Omental fat pad (tissue), 3 donors: ENCODE measurements at regions not wholly inside any gene's neighbourhood (a gene's known extent, or its start where the extent isn't known, plus 50 kb on each side); places are given as distances from the start of the nearest gene placed in this dataset.

Source experiments
- ATAC-seq: fragments of 150-250 bp; one replicate; pipeline ENCODE4 v1.9.1; 2016; ENCODE audit warnings: mild to moderate bottlenecking, moderate library complexity; ENCODE audit not compliant: low FRiP score
- DNase-seq: peaks from one replicate; pipeline ENCODE4 v3.0.0-alpha.2; 2019; ENCODE audit warnings: low spot score
- TF ChIP-seq, protein P1 (sequence below), 3 donors: fragments of 450-650 bp; IDR thresholded peaks; one replicate each; pipeline ENCODE4 v1.5.1; 2016 to 2017; ENCODE audit warnings: antibody characterized with exemption in 3 of 3, mild to moderate bottlenecking in 3 of 3, moderate library complexity in 2 of 3

DNA sequence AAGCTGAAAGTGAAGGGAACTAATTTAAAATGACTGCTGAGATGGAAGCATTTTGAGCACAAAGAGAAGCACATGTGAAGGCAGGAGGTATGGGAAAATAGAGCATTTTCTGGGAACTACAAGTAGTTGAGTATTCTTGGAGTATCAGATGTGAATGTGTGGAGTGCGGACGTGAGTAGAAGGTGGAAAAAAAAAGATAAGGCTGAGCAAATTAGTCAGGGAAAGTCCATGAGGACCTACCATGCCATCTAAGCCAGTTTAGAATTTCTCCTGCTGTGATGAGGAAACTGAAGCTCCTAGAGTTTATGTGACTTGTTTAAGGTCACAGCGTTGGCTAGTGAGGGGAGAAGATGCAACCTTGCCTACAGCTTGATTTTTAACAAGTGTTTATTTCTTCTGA, 578.1 kb upstream of the MIR17HG start:
- DNase-seq = no peak
- ATAC-seq = no peak
- TF ChIP-seq, protein P1, sequence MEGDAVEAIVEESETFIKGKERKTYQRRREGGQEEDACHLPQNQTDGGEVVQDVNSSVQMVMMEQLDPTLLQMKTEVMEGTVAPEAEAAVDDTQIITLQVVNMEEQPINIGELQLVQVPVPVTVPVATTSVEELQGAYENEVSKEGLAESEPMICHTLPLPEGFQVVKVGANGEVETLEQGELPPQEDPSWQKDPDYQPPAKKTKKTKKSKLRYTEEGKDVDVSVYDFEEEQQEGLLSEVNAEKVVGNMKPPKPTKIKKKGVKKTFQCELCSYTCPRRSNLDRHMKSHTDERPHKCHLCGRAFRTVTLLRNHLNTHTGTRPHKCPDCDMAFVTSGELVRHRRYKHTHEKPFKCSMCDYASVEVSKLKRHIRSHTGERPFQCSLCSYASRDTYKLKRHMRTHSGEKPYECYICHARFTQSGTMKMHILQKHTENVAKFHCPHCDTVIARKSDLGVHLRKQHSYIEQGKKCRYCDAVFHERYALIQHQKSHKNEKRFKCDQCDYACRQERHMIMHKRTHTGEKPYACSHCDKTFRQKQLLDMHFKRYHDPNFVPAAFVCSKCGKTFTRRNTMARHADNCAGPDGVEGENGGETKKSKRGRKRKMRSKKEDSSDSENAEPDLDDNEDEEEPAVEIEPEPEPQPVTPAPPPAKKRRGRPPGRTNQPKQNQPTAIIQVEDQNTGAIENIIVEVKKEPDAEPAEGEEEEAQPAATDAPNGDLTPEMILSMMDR (IDR thresholded peaks at IDR 0.05) = no peak

DNA sequence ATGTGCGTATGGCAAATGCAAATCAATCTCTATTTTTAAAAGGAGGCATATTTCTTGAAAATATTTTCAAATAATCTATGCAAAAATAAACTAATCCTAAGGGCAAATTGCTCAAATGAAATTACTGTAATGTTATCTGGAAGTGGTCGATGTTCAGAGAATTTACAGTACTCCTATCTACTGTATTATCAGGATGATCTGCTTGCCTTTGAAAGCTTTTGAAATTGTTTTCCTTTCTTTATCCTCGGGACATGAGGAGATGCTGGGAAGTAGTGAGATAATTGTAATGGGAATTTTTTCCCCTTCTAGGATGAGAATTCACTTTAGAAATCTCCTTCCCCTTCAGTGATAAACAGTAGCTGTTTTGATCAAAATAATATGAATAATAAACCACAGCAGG, 577.2 kb upstream of the MIR17HG start:
- TF ChIP-seq, protein P1 (IDR thresholded peaks at IDR 0.05) = no peak
- DNase-seq (no peak), ATAC-seq (no peak)

DNA sequence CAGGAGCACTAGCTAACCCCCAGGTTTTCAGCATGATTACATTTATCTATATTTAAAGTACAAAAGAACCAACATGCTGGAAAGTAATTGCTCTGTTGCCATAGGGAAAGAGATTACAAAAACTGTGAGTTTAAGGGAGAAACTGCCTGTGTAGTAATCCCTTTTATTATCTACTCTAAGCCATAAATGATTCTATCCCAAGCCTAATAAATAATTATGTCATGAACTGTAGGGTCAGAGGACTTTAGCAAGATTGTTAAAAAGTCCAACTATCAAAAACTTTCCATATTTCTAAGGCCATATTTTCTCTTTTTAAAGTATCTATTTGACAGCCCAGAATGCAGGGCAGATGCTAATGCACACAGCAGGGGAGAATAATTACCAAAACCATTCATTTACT, 573.8 kb upstream of the MIR17HG start:
- ATAC-seq (no peak), DNase-seq (no peak)
- TF ChIP-seq, protein P1 (IDR thresholded peaks at IDR 0.05) = no peak

DNA sequence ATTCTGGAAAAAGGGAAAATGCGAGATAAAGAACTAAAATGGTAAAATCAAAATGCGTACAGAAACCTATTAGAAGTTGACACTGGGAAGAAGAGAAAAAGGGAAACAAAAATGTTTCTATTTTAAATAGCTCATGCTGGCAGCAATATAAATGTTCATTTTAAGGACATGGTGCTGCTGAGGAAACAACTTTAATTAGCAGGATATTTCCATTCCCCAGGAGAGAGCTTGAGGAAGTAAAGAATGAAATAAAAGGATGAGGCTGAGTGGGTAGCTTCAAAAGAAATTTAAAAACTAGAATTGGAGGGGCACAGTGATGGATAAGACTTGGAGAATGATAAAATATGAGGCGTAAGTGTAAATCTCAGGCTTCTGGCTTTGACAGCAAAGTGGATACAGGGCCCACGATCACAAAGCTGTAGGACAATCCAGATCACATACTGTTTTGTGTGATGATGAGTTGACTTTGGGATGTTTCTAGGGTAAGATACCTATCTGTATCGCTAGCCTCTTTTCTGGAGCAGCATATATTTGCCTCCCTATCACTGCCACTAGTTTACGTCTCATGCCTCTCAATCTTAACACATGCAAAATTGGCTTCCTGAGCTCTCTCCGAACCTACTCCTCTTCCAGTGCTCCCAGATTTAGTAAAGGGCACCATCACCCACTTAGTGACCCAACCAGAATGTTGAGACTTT, 571.3 kb upstream of the MIR17HG start:
- DNase-seq (no peak), ATAC-seq (no peak)
- TF ChIP-seq, protein P1 (IDR thresholded peaks at IDR 0.05) = no peak

DNA sequence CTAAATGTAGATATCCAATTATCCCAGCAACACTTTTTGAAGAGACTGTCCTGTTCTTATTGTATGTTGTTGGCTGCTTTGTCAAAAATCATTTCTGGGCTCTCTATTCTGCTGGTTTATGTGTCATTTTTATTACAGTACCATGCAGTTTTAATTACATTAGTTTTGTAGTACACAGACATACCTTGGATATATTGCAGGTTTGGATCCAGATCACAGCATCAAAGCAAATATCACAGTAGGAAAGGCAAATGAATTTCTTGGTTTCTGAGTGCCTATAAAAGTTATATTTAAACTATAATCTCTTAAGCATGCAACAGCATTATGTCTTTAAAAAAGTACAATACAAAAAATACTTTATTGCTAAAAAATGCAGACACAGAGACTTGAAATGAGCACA, 564.2 kb upstream of the MIR17HG start:
- DNase-seq = no peak
- ATAC-seq = no peak
- TF ChIP-seq, protein P1 (IDR thresholded peaks at IDR 0.05) = no peak

DNA sequence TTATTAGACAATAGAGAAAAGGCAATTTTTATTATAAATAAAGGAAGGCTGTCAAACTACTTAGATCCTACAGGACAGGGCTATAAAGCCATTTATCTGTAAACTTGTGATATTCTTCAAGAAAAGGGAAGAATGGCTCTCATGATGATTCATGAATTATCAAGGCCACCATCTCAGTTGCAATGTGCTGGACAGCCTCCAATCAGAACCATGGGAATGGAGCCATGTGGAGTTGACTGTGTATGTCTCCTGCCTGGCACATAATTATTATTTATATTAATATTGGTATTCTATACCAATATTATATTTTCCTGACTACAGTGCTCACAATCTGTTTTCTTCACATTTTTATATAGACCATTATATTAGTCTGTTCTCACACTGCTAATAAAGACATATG, 560.5 kb upstream of the MIR17HG start:
- ATAC-seq (no peak), DNase-seq (no peak)
- TF ChIP-seq, protein P1 (IDR thresholded peaks at IDR 0.05) = no peak

DNA sequence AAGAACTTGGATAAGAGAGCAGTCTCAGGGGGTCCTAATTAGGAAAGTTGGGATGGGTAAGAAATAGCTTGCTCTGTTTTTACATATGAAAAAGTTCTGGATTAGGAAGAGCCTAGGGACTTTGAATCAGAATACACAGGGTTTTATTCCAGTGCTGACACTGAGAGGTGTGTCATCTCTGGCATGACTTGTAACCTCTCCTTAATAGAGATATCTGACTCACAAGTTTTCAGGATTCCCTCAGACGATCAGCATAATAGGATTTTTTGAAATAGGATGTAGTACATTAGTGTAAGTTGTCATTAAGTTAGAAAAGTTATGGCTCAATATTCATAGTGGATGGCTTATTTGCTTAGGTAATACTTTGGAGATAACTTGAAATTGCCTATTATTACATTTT, 555.2 kb upstream of the MIR17HG start:
- ATAC-seq = no peak
- no peak for DNase-seq
- TF ChIP-seq, protein P1 (IDR thresholded peaks at IDR 0.05) = no peak
